Cardiac fibroblast (primary cell): ENCODE measurements at regions not wholly inside any gene's neighbourhood (a gene's known extent, or its start where the extent isn't known, plus 50 kb on each side); places are given as distances from the start of the nearest gene placed in this dataset.

ENCODE experiments used
- DNase-seq, 2 donors: peaks; one replicate each; pipeline versions ENCODE4 v3.0.0 to v3.0.0-alpha.2; 2010; ENCODE audit warnings: low read depth in 2 of 2
- H3K4me3 ChIP-seq, 2 donors: replicated peaks in 1 of 2; 1 replicate in 1 of 2; 2 replicates in 1 of 2; pipeline ENCODE4 v1.5.1; 2011; ENCODE audit warnings: low read depth in 2 of 2, low read length in 2 of 2, mild to moderate bottlenecking in 2 of 2, moderate library complexity in 1 of 2
- CTCF ChIP-seq: IDR thresholded peaks from one replicate; pipeline ENCODE4 v1.5.1; 2011; ENCODE audit warnings: low read depth, mild to moderate bottlenecking, low read length, inconsistent platforms

GRCh38 chr1:192080684-192081083, 77.6 kb upstream of the RGS18 start:
- no peak overlapping the region for H3K4me3 ChIP-seq
- DNase-seq = peak in 1 of 2 donors; percentile 2
- no peak for TF ChIP-seq CTCF

GRCh38 chr1:192081359-192081758, 76.9 kb upstream of the RGS18 start:
- no peak for DNase-seq
- no peak for TF ChIP-seq CTCF
- no peak overlapping the region for H3K4me3 ChIP-seq

- H3K4me3 ChIP-seq = no peak overlapping the region
- no peak for TF ChIP-seq CTCF
Measured at GRCh38 chr1:192086644-192087043, 71.6 kb upstream of the RGS18 start.

GRCh38 chr1:192087334-192087733, 70.9 kb upstream of the RGS18 start:
- no peak overlapping the region for H3K4me3 ChIP-seq
- no peak for TF ChIP-seq CTCF
- DNase-seq = no peak

More at GRCh38 chr1:192086644-192087043, 71.6 kb upstream of the RGS18 start:
- DNase-seq = no peak

- no peak for TF ChIP-seq CTCF
- H3K4me3 ChIP-seq = no peak overlapping the region
- no peak for DNase-seq
Measured at GRCh38 chr1:192088496-192088895, 69.8 kb upstream of the RGS18 start.

- no peak for DNase-seq
- no peak overlapping the region for H3K4me3 ChIP-seq
- TF ChIP-seq CTCF = no peak
Measured at GRCh38 chr1:192098001-192098400, 60.3 kb upstream of the RGS18 start.

- DNase-seq = no peak
- no peak for TF ChIP-seq CTCF
- no peak overlapping the region for H3K4me3 ChIP-seq
Measured at GRCh38 chr1:192099328-192099727, 58.9 kb upstream of the RGS18 start.
